AG08396 (cell line): ENCODE measurements at regions not wholly inside any gene's neighbourhood (a gene's known extent, or its start where the extent isn't known, plus 50 kb on each side); places are given as distances from the start of the nearest gene placed in this dataset.

Source experiments
- DNase-seq: peaks from one replicate; pipeline ENCODE4 v3.0.0; 2012; ENCODE audit warnings: low spot score, mixed read lengths

- DNase-seq = no peak
Measured at GRCh38 chr16:85378145-85379040, 234.7 kb upstream of the GSE1 start.

- no peak for DNase-seq
Measured at GRCh38 chr16:85379041-85380001, 233.8 kb upstream of the GSE1 start.

GRCh38 chr16:85380002-85380395 lies 233.1 kb upstream of the GSE1 start:
- DNase-seq = no peak

GRCh38 chr16:85380905-85381737 lies 232.0 kb upstream of the GSE1 start:
- no peak for DNase-seq

GRCh38 chr16:85381738-85382592 lies 231.2 kb upstream of the GSE1 start:
- no peak for DNase-seq

GRCh38 chr16:85382717-85383118 lies 230.4 kb upstream of the GSE1 start:
- no peak for DNase-seq

- no peak for DNase-seq
Measured at GRCh38 chr16:85383836-85384832, 229.0 kb upstream of the GSE1 start.

GRCh38 chr16:85384833-85385462 lies 228.2 kb upstream of the GSE1 start:
- DNase-seq = no peak

GRCh38 chr16:85385463-85386331 lies 227.4 kb upstream of the GSE1 start:
- no peak for DNase-seq

GRCh38 chr16:85386467-85387170 lies 226.5 kb upstream of the GSE1 start:
- DNase-seq = no peak

GRCh38 chr16:85387171-85387507 lies 226.0 kb upstream of the GSE1 start:
- DNase-seq = no peak

GRCh38 chr16:85387731-85388295 lies 225.3 kb upstream of the GSE1 start:
- no peak for DNase-seq

GRCh38 chr16:85389679-85390470 lies 223.2 kb upstream of the GSE1 start:
- DNase-seq = no peak

- DNase-seq = peak; percentile 94
Measured at GRCh38 chr16:85390511-85391174, 222.5 kb upstream of the GSE1 start.

- DNase-seq = no peak
Measured at GRCh38 chr16:85391175-85391707, 221.9 kb upstream of the GSE1 start.
